Fibroblast of the aortic adventitia (primary cell): ENCODE measurements at regions not wholly inside any gene's neighbourhood (a gene's known extent, or its start where the extent isn't known, plus 50 kb on each side); places are given as distances from the start of the nearest gene placed in this dataset.

Experiments
- DNase-seq: peaks from one replicate; pipeline ENCODE4 v3.0.0-alpha.2; 2010; ENCODE audit warnings: low read depth
- H3K4me3 ChIP-seq: 2 replicates; pipeline ENCODE4 v1.5.1; 2011; ENCODE audit warnings: low read depth, mild to moderate bottlenecking, control low read depth, low read length, moderate library complexity
- TF ChIP-seq, protein P1 (sequence below): IDR thresholded peaks from 2 replicates; pipeline ENCODE4 v1.5.1; 2011; ENCODE audit warnings: mild to moderate bottlenecking, low read length, control low read depth, inconsistent platforms; ENCODE audit not compliant: insufficient read depth

- no peak overlapping the region for H3K4me3 ChIP-seq
- TF ChIP-seq, protein P1, sequence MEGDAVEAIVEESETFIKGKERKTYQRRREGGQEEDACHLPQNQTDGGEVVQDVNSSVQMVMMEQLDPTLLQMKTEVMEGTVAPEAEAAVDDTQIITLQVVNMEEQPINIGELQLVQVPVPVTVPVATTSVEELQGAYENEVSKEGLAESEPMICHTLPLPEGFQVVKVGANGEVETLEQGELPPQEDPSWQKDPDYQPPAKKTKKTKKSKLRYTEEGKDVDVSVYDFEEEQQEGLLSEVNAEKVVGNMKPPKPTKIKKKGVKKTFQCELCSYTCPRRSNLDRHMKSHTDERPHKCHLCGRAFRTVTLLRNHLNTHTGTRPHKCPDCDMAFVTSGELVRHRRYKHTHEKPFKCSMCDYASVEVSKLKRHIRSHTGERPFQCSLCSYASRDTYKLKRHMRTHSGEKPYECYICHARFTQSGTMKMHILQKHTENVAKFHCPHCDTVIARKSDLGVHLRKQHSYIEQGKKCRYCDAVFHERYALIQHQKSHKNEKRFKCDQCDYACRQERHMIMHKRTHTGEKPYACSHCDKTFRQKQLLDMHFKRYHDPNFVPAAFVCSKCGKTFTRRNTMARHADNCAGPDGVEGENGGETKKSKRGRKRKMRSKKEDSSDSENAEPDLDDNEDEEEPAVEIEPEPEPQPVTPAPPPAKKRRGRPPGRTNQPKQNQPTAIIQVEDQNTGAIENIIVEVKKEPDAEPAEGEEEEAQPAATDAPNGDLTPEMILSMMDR = no peak
- no peak for DNase-seq
Measured at GRCh38 chr17:77314601-77315000, 173.8 kb downstream of the SEC14L1 start.

GRCh38 chr17:77315010-77315409 lies 174.2 kb downstream of the SEC14L1 start:
- no peak for DNase-seq
- TF ChIP-seq, protein P1 = no peak
- H3K4me3 ChIP-seq = no peak overlapping the region

DNA sequence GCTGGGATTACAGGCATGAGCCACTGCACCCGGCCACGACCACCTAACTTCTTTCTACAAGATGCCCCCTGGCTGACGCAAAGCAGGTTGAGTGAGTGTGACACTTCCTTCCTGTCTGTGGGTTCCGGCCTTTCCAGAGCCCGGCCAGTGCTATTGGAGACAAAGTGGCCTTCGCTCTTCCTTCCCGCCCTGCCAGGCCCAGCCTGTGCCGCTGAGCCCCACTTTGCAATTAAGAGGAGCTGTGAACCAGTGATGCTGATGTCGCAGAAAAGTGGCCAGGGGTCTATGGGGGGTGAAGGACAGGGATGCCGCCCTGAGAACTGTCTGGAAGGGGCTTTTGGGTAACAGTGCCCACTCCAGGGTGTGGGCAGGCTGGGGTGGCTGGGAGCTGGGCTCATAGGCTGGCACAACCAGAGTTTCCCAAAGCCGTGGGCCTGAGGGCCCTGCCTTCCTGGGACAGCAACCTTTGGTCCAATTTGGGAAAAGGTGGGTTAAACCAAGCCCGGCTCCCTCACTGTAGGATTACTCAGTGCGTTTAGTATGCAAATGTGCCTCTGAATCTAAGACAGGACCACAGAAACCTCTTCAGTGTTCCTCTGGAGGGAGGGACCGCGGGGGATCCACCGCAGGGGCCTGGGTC lies 174.9 kb downstream of the SEC14L1 start:
- DNase-seq = no peak
- no peak overlapping the region for H3K4me3 ChIP-seq
- TF ChIP-seq, protein P1 = no peak

DNA sequence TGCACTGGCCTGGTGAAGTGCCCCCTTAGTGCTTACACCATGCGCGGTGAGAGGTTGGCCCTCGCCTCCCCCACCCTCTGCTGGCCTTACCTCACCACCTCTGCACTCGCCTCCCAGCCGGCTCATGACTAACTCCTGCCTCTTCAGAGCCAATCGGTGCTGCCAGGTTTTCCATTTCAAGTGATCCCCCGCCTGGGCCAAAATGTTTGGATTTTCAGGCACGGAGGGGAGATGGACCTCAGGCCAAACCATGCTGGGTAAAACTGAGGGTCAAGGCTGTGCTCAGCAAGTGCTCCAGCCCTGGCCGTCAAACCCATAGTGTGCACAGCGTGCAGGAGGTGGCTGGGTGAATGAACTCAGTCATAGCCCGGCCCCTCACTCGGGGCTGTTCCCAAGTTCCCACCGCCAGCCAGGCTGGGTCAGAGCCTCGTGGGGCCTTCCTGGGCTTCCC lies 175.4 kb downstream of the SEC14L1 start:
- H3K4me3 ChIP-seq = no peak overlapping the region
- DNase-seq = peak; percentile 84
- TF ChIP-seq, protein P1 = no peak

- DNase-seq = no peak
- H3K4me3 ChIP-seq = no peak overlapping the region
- TF ChIP-seq, protein P1 = no peak
Measured at GRCh38 chr17:77316651-77317050, 175.9 kb downstream of the SEC14L1 start.

GRCh38 chr17:77317091-77317750 lies 176.5 kb downstream of the SEC14L1 start:
- TF ChIP-seq, protein P1 = no peak
- no peak overlapping the region for H3K4me3 ChIP-seq
- no peak for DNase-seq
